HL-60 (cell line): ENCODE measurements at regions not wholly inside any gene's neighbourhood (a gene's known extent, or its start where the extent isn't known, plus 50 kb on each side); places are given as distances from the start of the nearest gene placed in this dataset.

Experiments used
- GABPA ChIP-seq: IDR thresholded peaks from 2 replicates; pipeline ENCODE4 v1.6.1; 2012; ENCODE audit warnings: low read depth
- POLR2AphosphoS5 ChIP-seq: IDR thresholded peaks from 2 replicates; pipeline ENCODE4 v1.6.1; 2012; ENCODE audit warnings: low read depth
- REST ChIP-seq: IDR thresholded peaks from 2 replicates; pipeline ENCODE4 v1.6.1; 2012; ENCODE audit warnings: low read depth; ENCODE audit not compliant: insufficient replicate concordance
- SPI1 ChIP-seq: IDR thresholded peaks from 2 replicates; pipeline ENCODE4 v1.6.1; 2012; ENCODE audit warnings: low read depth, mild to moderate bottlenecking, borderline replicate concordance
- TF ChIP-seq, protein P1 (sequence below): IDR thresholded peaks from one replicate; pipeline ENCODE4 v1.5.1; 2011; ENCODE audit warnings: low read length, control low read depth, inconsistent platforms; ENCODE audit not compliant: insufficient read depth

- TF ChIP-seq, protein P1, sequence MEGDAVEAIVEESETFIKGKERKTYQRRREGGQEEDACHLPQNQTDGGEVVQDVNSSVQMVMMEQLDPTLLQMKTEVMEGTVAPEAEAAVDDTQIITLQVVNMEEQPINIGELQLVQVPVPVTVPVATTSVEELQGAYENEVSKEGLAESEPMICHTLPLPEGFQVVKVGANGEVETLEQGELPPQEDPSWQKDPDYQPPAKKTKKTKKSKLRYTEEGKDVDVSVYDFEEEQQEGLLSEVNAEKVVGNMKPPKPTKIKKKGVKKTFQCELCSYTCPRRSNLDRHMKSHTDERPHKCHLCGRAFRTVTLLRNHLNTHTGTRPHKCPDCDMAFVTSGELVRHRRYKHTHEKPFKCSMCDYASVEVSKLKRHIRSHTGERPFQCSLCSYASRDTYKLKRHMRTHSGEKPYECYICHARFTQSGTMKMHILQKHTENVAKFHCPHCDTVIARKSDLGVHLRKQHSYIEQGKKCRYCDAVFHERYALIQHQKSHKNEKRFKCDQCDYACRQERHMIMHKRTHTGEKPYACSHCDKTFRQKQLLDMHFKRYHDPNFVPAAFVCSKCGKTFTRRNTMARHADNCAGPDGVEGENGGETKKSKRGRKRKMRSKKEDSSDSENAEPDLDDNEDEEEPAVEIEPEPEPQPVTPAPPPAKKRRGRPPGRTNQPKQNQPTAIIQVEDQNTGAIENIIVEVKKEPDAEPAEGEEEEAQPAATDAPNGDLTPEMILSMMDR: no peak
- TF ChIP-seq REST: no peak
- no peak for TF ChIP-seq POLR2AphosphoS5
- TF ChIP-seq SPI1: no peak
- TF ChIP-seq GABPA: no peak
These were observed 263.8 kb downstream of the NKX6-1 start for GRCh38 chr4:84235126-84235944.
